B cell (primary cell): ENCODE measurements at regions not wholly inside any gene's neighbourhood (a gene's known extent, or its start where the extent isn't known, plus 50 kb on each side); places are given as distances from the start of the nearest gene placed in this dataset.
A peak's percentile ranks its signal among the peaks of the same experiment; 100 is the strongest.

Experiments used
- ATAC-seq: fragments of 200-7000 bp; cut with Tn5 transposase; one replicate; pipeline ENCODE4 v1.10.0; 2021; ENCODE audit warnings: low read depth, mild to moderate bottlenecking, moderate number of reproducible peaks, moderate library complexity
- CTCF ChIA-PET: fragments of 350-600 bp; sonication (Branson Sonifier 250); formaldehyde crosslinking; loops from one replicate; lab custom pipeline; 2021; ENCODE audit warnings: antibody characterized with exemption, inconsistent platforms; lab: Charles Lee
- POLR2A ChIA-PET: fragments of 350-600 bp; sonication (Branson Sonifier 250); formaldehyde crosslinking; loops from one replicate; lab custom pipeline; 2021; ENCODE audit warnings: antibody characterized with exemption; lab: Charles Lee
- DNase-seq: peaks from one replicate; pipeline ENCODE4 v3.0.0; 2013
- H2AFZ ChIP-seq: 2 replicates; pipeline ENCODE4 v1.6.1; 2012; ENCODE audit warnings: mild to moderate bottlenecking, low read depth, low read length; ENCODE audit not compliant: insufficient read depth, poor library complexity, severe bottlenecking
- H3K27ac ChIP-seq, 2 donors: 1 replicate in 1 of 2; 2 replicates in 1 of 2; pipeline ENCODE4 v1.5.1; 2012 to 2013; ENCODE audit warnings: low read length in 2 of 2, mild to moderate bottlenecking in 2 of 2, moderate library complexity in 1 of 2
- H3K27me3 ChIP-seq, 4 experiments: fragments of 200-600 bp in 1 of 4; sonication (generic) in 1 of 4; replicated peaks in 1 of 4; 1 replicate in 2 of 4; 2 replicates in 2 of 4; pipeline versions ENCODE4 v1.6.1 to v1.7.0; 2013 to 2016; ENCODE audit warnings: low read length in 3 of 4, mild to moderate bottlenecking in 2 of 4, mixed read lengths in 1 of 4, moderate library complexity in 1 of 4; ENCODE audit not compliant: insufficient read depth in 4 of 4, control insufficient read depth in 3 of 4; ENCODE audit errors: control extremely low read depth in 1 of 4
- H3K36me3 ChIP-seq, 2 experiments: replicated peaks in 1 of 2; 1 replicate in 1 of 2; 2 replicates in 1 of 2; pipeline versions ENCODE4 v1.6.1 to v1.7.1; 2013; ENCODE audit warnings: low read length in 1 of 2; ENCODE audit not compliant: insufficient read depth in 2 of 2, control insufficient read depth in 1 of 2; ENCODE audit errors: control extremely low read depth in 1 of 2, extremely low read depth in 1 of 2
- H3K4me1 ChIP-seq, 2 donors: fragments of 200-600 bp in 1 of 2; sonication (generic) in 1 of 2; 1 replicate in 1 of 2; 2 replicates in 1 of 2; pipeline versions ENCODE4 v1.5.1 to v1.6.1; 2013 to 2017; ENCODE audit warnings: low read length in 2 of 2; ENCODE audit not compliant: control insufficient read depth in 2 of 2, insufficient read depth in 2 of 2
- H3K4me2 ChIP-seq: replicated peaks from 2 replicates; pipeline ENCODE3; 2012; ENCODE audit warnings: mild to moderate bottlenecking, low read depth, low read length; ENCODE audit not compliant: poor library complexity, severe bottlenecking
- H3K4me3 ChIP-seq, 5 experiments: fragments of 200-600 bp in 1 of 5; sonication (generic) in 1 of 5; 1 replicate in 3 of 5; 2 replicates in 2 of 5; pipeline versions ENCODE4 v1.5.1 to v1.7.0; 2011 to 2016; ENCODE audit warnings: low read length in 4 of 5, mild to moderate bottlenecking in 4 of 5, low read depth in 2 of 5, control low read depth in 1 of 5, moderate library complexity in 1 of 5; ENCODE audit not compliant: insufficient read depth in 1 of 5; ENCODE audit errors: control extremely low read depth in 1 of 5, extremely low read depth in 1 of 5
- H3K79me2 ChIP-seq: fragments of 200-600 bp; sonication (generic); one replicate; pipeline ENCODE4 v1.6.0; 2016; ENCODE audit warnings: low read length; ENCODE audit not compliant: control insufficient read depth, insufficient read depth
- H3K9ac ChIP-seq: fragments of 200-600 bp; sonication (generic); 2 replicates; pipeline ENCODE4 v1.6.1; 2017; ENCODE audit warnings: mild to moderate bottlenecking, low read length, moderate library complexity
- H3K9me3 ChIP-seq, 3 donors: one replicate each; pipeline versions ENCODE4 v1.6.1 to v1.7.1; 2013; ENCODE audit warnings: low read length in 2 of 3; ENCODE audit not compliant: control insufficient read depth in 2 of 3, insufficient read depth in 1 of 3; ENCODE audit errors: control extremely low read depth in 1 of 3
- H4K20me1 ChIP-seq: 2 replicates; pipeline ENCODE4 v1.6.0; 2012; ENCODE audit warnings: mild to moderate bottlenecking, low read length; ENCODE audit not compliant: insufficient read depth, control insufficient read depth, poor library complexity, severe bottlenecking
- H3K27ac Mint-ChIP-seq: one replicate; pipeline ENCODE4 v1.8.0; 2021; ENCODE audit warnings: mixed read lengths
- H3K27me3 Mint-ChIP-seq: one replicate; pipeline ENCODE4 v1.8.0; 2021; ENCODE audit warnings: mixed read lengths
- H3K4me1 Mint-ChIP-seq: one replicate; pipeline ENCODE4 v1.8.0; 2021; ENCODE audit warnings: mixed read lengths
- H3K4me3 Mint-ChIP-seq: one replicate; pipeline ENCODE4 v1.8.0; 2021; ENCODE audit warnings: mixed read lengths
- H3K9me3 Mint-ChIP-seq: one replicate; pipeline ENCODE4 v1.8.0; 2022; ENCODE audit warnings: mixed read lengths; ENCODE audit not compliant: insufficient read depth
- EZH2 ChIP-seq: IDR thresholded peaks from 2 replicates; pipeline ENCODE4 v1.6.1; 2012; ENCODE audit warnings: borderline replicate concordance, low read depth, mild to moderate bottlenecking, moderate library complexity, low read length; ENCODE audit not compliant: insufficient read depth, poor library complexity, severe bottlenecking
- WGBS: methylation state at CpG from one replicate; pipeline ENCODE4 v1.1.5; 2013; ENCODE audit warnings: missing lambda C conversion rate; ENCODE audit not compliant: insufficient coverage; 5-methylcytosine and 5-hydroxymethylcytosine counted together
- intact Hi-C: fragments of 100-400 bp; cut with micrococcal nuclease; formaldehyde crosslinking; loops from one replicate; pipeline ENCODE4 v1.10.0; 2022
- TF ChIP-seq, protein P1 (sequence below): fragments of 200-600 bp; IDR thresholded peaks from one replicate; pipeline ENCODE4 v1.8.0; 2022; ENCODE audit warnings: antibody characterized with exemption, mild to moderate bottlenecking

DNA sequence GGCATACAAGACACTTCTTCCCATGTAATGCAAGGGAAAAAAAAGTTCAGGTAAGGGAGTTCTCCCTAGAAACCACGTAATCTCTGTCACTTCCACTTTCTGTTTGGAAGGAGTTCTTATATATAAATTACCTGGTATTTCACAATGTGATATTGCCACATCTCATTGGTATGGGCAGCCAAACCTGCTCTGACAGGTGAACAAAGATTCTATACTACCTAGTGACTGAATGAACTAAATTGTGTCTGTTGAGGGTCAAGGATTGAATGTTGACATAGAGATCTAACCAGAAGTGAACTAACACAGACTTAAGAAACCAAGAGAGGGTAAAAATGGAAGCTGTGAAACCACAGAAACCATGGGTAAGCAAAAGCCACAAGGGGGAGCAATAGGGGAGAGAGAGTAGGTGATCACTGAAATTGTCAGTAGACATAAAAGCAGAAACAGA, 161.3 kb downstream of the RPL10L start:
- no peak for TF ChIP-seq EZH2
- TF ChIP-seq, protein P1, sequence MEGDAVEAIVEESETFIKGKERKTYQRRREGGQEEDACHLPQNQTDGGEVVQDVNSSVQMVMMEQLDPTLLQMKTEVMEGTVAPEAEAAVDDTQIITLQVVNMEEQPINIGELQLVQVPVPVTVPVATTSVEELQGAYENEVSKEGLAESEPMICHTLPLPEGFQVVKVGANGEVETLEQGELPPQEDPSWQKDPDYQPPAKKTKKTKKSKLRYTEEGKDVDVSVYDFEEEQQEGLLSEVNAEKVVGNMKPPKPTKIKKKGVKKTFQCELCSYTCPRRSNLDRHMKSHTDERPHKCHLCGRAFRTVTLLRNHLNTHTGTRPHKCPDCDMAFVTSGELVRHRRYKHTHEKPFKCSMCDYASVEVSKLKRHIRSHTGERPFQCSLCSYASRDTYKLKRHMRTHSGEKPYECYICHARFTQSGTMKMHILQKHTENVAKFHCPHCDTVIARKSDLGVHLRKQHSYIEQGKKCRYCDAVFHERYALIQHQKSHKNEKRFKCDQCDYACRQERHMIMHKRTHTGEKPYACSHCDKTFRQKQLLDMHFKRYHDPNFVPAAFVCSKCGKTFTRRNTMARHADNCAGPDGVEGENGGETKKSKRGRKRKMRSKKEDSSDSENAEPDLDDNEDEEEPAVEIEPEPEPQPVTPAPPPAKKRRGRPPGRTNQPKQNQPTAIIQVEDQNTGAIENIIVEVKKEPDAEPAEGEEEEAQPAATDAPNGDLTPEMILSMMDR, result no peak
- H4K20me1 ChIP-seq, result no peaks in the 10 kb centered on the region
- ATAC-seq, result no peak
- H3K4me2 ChIP-seq, result no peak overlapping the region
- H3K9me3 ChIP-seq, result no peaks in the 10 kb centered on the region
- H3K27ac Mint-ChIP-seq, result no peak overlapping the region
- no peaks in the 10 kb centered on the region for H3K27me3 ChIP-seq
- POLR2A ChIA-PET, result no interaction called here
- no CpG with 5 or more reads among the region's 1 CpG for WGBS
- H3K9me3 Mint-ChIP-seq, result peaks cover 4% of the 10 kb centered on the region
- H3K36me3 ChIP-seq, result no peaks in the 10 kb centered on the region
- no peak overlapping the region for H3K27ac ChIP-seq
- CTCF ChIA-PET, result no interaction called here
- peaks cover 2% of the 10 kb centered on the region for H3K4me1 Mint-ChIP-seq
- no peak overlapping the region for H3K4me3 Mint-ChIP-seq
- intact Hi-C loops, result no loop called here
- H3K79me2 ChIP-seq, result no peaks in the 10 kb centered on the region
- H3K9ac ChIP-seq, result no peak overlapping the region
- no peaks in the 10 kb centered on the region for H3K4me1 ChIP-seq
- no peaks in the 10 kb centered on the region for H3K27me3 Mint-ChIP-seq
- peak; percentile 2 for DNase-seq
- H3K4me3 ChIP-seq, result no peak overlapping the region
- H2AFZ ChIP-seq, result peak overlapping the region; percentile 18

GRCh38 chr14:46488374-46488773, 163.2 kb downstream of the RPL10L start:
- 86% methylated on average over 4 of the region's 5 CpGs for WGBS
- Histone ChIP-seq H3K27ac (no peak overlapping the region), H3K27me3 (no peaks in the 10 kb centered on the region), H3K9me3 (no peaks in the 10 kb centered on the region), H3K79me2 (no peaks in the 10 kb centered on the region), H2AFZ (no peak overlapping the region), H4K20me1 (no peaks in the 10 kb centered on the region), H3K4me1 (no peaks in the 10 kb centered on the region), H3K9ac (no peak overlapping the region), H3K4me3 (no peak overlapping the region), H3K36me3 (no peaks in the 10 kb centered on the region), H3K4me2 (no peak overlapping the region)
- ChIA-PET CTCF (no interaction called here), POLR2A (no interaction called here)
- ATAC-seq, result no peak
- intact Hi-C loops, result no loop called here
- TF ChIP-seq, protein P1, result no peak
- no peak for TF ChIP-seq EZH2
- H3K27ac Mint-ChIP-seq, result no peak overlapping the region
- H3K27me3 Mint-ChIP-seq, result no peaks in the 10 kb centered on the region
- H3K4me3 Mint-ChIP-seq, result no peak overlapping the region
- H3K9me3 Mint-ChIP-seq, result peaks cover 4% of the 10 kb centered on the region
- peaks cover 2% of the 10 kb centered on the region for H3K4me1 Mint-ChIP-seq
- no peak for DNase-seq
